Ishikawa (cell line): ENCODE measurements at regions not wholly inside any gene's neighbourhood (a gene's known extent, or its start where the extent isn't known, plus 50 kb on each side); places are given as distances from the start of the nearest gene placed in this dataset.

Experiments
- CEBPB ChIP-seq: IDR thresholded peaks from 2 replicates; pipeline ENCODE4 v1.6.1; 2012
- CREB1 ChIP-seq: IDR thresholded peaks from 2 replicates; pipeline ENCODE4 v1.6.1; 2012; ENCODE audit warnings: low read depth
- EP300 ChIP-seq: IDR thresholded peaks from 2 replicates; pipeline ENCODE4 v1.6.1; 2012; ENCODE audit warnings: borderline replicate concordance
- MAX ChIP-seq: IDR thresholded peaks from 2 replicates; pipeline ENCODE4 v1.6.1; 2012
- REST ChIP-seq: IDR thresholded peaks from 2 replicates; pipeline ENCODE4 v1.6.1; 2012; ENCODE audit warnings: low read depth, mild to moderate bottlenecking
- TAF1 ChIP-seq: IDR thresholded peaks from 2 replicates; pipeline ENCODE4 v1.6.1; 2012; ENCODE audit warnings: low read depth, mild to moderate bottlenecking
- USF1 ChIP-seq: IDR thresholded peaks from 2 replicates; pipeline ENCODE4 v1.6.1; 2012
- YY1 ChIP-seq: IDR thresholded peaks from 2 replicates; pipeline ENCODE4 v1.6.1; 2012; ENCODE audit warnings: low read depth
- ZBTB7A ChIP-seq: IDR thresholded peaks from 2 replicates; pipeline ENCODE4 v1.6.1; 2012; ENCODE audit warnings: low read depth

- TF ChIP-seq REST, result no peak
- TF ChIP-seq ZBTB7A, result no peak
- no peak for TF ChIP-seq CREB1
- no peak for TF ChIP-seq CEBPB
- no peak for TF ChIP-seq TAF1
- TF ChIP-seq MAX, result no peak
- TF ChIP-seq YY1, result no peak
- TF ChIP-seq USF1, result no peak
- no peak for TF ChIP-seq EP300
Observed at GRCh38 chr5:2140501-2141175, 257.9 kb upstream of the IRX4 start.
